H1 (cell line): ENCODE measurements at regions not wholly inside any gene's neighbourhood (a gene's known extent, or its start where the extent isn't known, plus 50 kb on each side); places are given as distances from the start of the nearest gene placed in this dataset.

ENCODE experiments used
- CTBP2 ChIP-seq: IDR thresholded peaks from 2 replicates; pipeline ENCODE4 v1.7.0; 2011; ENCODE audit warnings: borderline replicate concordance, mild to moderate bottlenecking, moderate library complexity, mixed read lengths, low read length; ENCODE audit not compliant: insufficient read depth, insufficient read length
- EZH2 ChIP-seq: fragments of 200-600 bp; sonication (generic); IDR thresholded peaks from 2 replicates; pipeline ENCODE4 v1.7.1; 2012; ENCODE audit warnings: low read depth, mild to moderate bottlenecking, moderate library complexity, low read length, inconsistent platforms; ENCODE audit not compliant: severe bottlenecking
- TF ChIP-seq, protein P1 (sequence below): IDR thresholded peaks from 2 replicates; pipeline ENCODE4 v1.6.1; 2012; ENCODE audit warnings: inconsistent platforms

DNA sequence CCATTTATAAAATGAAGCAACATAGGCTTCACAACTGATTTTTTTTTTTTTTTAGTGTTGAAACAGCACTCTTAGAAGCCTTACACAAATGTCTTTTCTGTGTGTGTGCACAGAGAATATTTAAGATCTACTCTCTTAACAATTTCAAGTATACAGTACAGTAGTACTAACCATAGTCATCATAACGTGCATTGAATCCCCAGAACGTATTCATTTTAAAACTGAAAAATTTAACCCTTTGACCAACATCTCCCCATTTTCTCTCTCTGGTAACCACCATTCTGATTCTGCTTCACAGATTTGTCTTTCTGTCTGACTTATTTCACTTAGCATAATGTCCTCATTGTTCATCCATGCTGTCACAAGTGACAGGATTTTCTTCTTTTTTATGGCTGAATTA, 475.6 kb downstream of the RFPL4B start (continued):
- TF ChIP-seq, protein P1, sequence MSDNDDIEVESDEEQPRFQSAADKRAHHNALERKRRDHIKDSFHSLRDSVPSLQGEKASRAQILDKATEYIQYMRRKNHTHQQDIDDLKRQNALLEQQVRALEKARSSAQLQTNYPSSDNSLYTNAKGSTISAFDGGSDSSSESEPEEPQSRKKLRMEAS, result no peak
- TF ChIP-seq EZH2, result no peak
- TF ChIP-seq CTBP2, result no peak
